Ovary (tissue), 3 donors: ENCODE measurements at regions not wholly inside any gene's neighbourhood (a gene's known extent, or its start where the extent isn't known, plus 50 kb on each side); places are given as distances from the start of the nearest gene placed in this dataset.

Experiments
- EP300 ChIP-seq: sonication (generic); formaldehyde crosslinking; IDR thresholded peaks from one replicate; pipeline ENCODE4 v1.6.1; 2017; ENCODE audit warnings: antibody characterized with exemption
- POLR2A ChIP-seq: fragments of 450-650 bp; IDR thresholded peaks from one replicate; pipeline ENCODE4 v1.6.1; 2017; ENCODE audit warnings: antibody characterized with exemption, mild to moderate bottlenecking, moderate library complexity
- TF ChIP-seq, protein P1 (sequence below), 3 donors: fragments of 450-650 bp in 2 of 3; fragments of 200-600 bp in 1 of 3; IDR thresholded peaks; one replicate each; pipeline versions ENCODE4 v1.5.1 to v1.8.0; 2016 to 2022; ENCODE audit warnings: antibody characterized with exemption in 3 of 3, mild to moderate bottlenecking in 1 of 3
- donor health status: DM: no; HTN: no; CAD: no.

DNA sequence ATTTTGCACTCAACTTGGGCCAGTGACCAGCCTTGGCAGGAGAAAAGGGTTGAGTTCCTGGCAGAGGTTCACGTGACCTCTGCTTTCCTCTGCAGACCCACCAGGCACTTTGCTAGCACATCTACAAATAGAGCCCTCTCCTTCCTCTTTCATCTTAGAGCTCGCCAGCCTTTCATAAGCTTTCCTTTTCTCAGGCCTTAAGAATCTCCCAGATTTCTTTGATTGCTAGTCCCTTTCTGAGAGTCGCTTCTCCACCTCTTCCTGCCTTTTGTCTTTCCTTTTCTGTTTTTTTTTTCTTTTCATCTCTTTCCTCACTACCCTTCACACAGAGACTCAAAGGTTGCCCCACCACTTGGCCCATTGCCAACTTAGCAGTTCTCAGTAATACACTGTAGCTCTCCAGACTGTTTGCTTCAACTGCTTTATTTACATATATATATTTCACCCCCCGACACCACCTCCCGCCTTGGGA, 375.7 kb upstream of the SPRY2 start:
- TF ChIP-seq, protein P1, sequence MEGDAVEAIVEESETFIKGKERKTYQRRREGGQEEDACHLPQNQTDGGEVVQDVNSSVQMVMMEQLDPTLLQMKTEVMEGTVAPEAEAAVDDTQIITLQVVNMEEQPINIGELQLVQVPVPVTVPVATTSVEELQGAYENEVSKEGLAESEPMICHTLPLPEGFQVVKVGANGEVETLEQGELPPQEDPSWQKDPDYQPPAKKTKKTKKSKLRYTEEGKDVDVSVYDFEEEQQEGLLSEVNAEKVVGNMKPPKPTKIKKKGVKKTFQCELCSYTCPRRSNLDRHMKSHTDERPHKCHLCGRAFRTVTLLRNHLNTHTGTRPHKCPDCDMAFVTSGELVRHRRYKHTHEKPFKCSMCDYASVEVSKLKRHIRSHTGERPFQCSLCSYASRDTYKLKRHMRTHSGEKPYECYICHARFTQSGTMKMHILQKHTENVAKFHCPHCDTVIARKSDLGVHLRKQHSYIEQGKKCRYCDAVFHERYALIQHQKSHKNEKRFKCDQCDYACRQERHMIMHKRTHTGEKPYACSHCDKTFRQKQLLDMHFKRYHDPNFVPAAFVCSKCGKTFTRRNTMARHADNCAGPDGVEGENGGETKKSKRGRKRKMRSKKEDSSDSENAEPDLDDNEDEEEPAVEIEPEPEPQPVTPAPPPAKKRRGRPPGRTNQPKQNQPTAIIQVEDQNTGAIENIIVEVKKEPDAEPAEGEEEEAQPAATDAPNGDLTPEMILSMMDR (IDR thresholded peaks at IDR 0.05): no peak
- TF ChIP-seq EP300: no peak
- no peak for TF ChIP-seq POLR2A
